Vagina (tissue), 2 donors: ENCODE measurements at regions not wholly inside any gene's neighbourhood (a gene's known extent, or its start where the extent isn't known, plus 50 kb on each side); places are given as distances from the start of the nearest gene placed in this dataset.

ENCODE experiments used
- CTCF ChIP-seq, 3 experiments: fragments of 450-650 bp in 2 of 3; fragments of 200-600 bp in 1 of 3; sonication (generic) in 1 of 3; IDR thresholded peaks; one replicate each; pipeline ENCODE4 v1.5.1; 2017 to 2019; ENCODE audit warnings: antibody characterized with exemption in 3 of 3, mild to moderate bottlenecking in 2 of 3, moderate library complexity in 2 of 3
- POLR2A ChIP-seq, 2 donors: fragments of 450-650 bp; IDR thresholded peaks; one replicate each; pipeline ENCODE4 v1.6.1; 2017; ENCODE audit warnings: antibody characterized with exemption in 2 of 2, mild to moderate bottlenecking in 2 of 2, moderate library complexity in 2 of 2
- POLR2AphosphoS5 ChIP-seq, 2 donors: sonication (generic); formaldehyde crosslinking; IDR thresholded peaks; one replicate each; pipeline ENCODE4 v1.9.0; 2017; ENCODE audit warnings: antibody characterized with exemption in 2 of 2, mild to moderate bottlenecking in 2 of 2, low read depth in 1 of 2; ENCODE audit not compliant: insufficient read depth in 1 of 2

- TF ChIP-seq POLR2AphosphoS5 (IDR thresholded peaks at IDR 0.05; ENCODE audit: insufficient read depth in 1 of 2, low read depth in 1 of 2) (no peak), CTCF (IDR thresholded peaks at IDR 0.05) (no peak), POLR2A (IDR thresholded peaks at IDR 0.05) (no peak)
These were observed 186.2 kb downstream of the IRF8 start for GRCh38 chr16:86085161-86085611.
